Neural progenitor cell (in vitro differentiated cells): ENCODE measurements at regions not wholly inside any gene's neighbourhood (a gene's known extent, or its start where the extent isn't known, plus 50 kb on each side); places are given as distances from the start of the nearest gene placed in this dataset.
A peak's percentile ranks its signal among the peaks of the same experiment; 100 is the strongest.

Experiments used
- DNase-seq: peaks from one replicate; pipeline ENCODE4 v3.0.0-alpha.2; 2016; ENCODE audit warnings: low spot score
- H2AFZ ChIP-seq: fragments of 200-600 bp; sonication (generic); replicated peaks from 2 replicates; pipeline ENCODE4 v1.6.1; 2016; ENCODE audit warnings: antibody characterized with exemption
- H3F3A ChIP-seq: fragments of 200-600 bp; sonication (generic); 2 replicates; pipeline ENCODE4 v1.6.1; 2016; ENCODE audit warnings: antibody characterized with exemption, low read depth
- H3K27ac ChIP-seq: fragments of 200-600 bp; sonication (generic); 2 replicates; pipeline ENCODE4 v1.5.1; 2016; ENCODE audit warnings: mild to moderate bottlenecking
- H3K27me3 ChIP-seq: fragments of 200-600 bp; sonication (generic); 2 replicates; pipeline ENCODE4 v1.6.1; 2016; ENCODE audit warnings: mild to moderate bottlenecking, moderate library complexity
- H3K36me3 ChIP-seq: fragments of 200-600 bp; sonication (generic); 2 replicates; pipeline ENCODE4 v1.5.1; 2016
- H3K4me1 ChIP-seq: fragments of 200-600 bp; sonication (generic); 2 replicates; pipeline ENCODE4 v1.6.1; 2016; ENCODE audit warnings: mixed run types
- H3K4me2 ChIP-seq: fragments of 200-600 bp; sonication (generic); 2 replicates; pipeline ENCODE4 v1.6.1; 2016
- H3K4me3 ChIP-seq: fragments of 200-600 bp; sonication (generic); 2 replicates; pipeline ENCODE4 v1.5.1; 2016
- H3K79me2 ChIP-seq: fragments of 200-600 bp; sonication (generic); 2 replicates; pipeline ENCODE4 v1.6.1; 2016; ENCODE audit warnings: low read depth
- H3K9ac ChIP-seq: fragments of 200-600 bp; sonication (generic); 2 replicates; pipeline ENCODE4 v1.6.1; 2016
- H3K9me3 ChIP-seq: fragments of 200-600 bp; sonication (generic); 2 replicates; pipeline ENCODE4 v1.5.1; 2016; ENCODE audit warnings: low read depth
- H4K20me1 ChIP-seq: fragments of 200-600 bp; sonication (generic); 2 replicates; pipeline ENCODE4 v1.6.1; 2016; ENCODE audit warnings: low read depth
- H3K27ac Mint-ChIP-seq: 3 replicates; pipeline ENCODE4 v1.8.0; 2021; ENCODE audit warnings: mixed read lengths
- H3K27me3 Mint-ChIP-seq: 2 replicates; pipeline ENCODE4 v1.8.0; 2022; ENCODE audit warnings: low read depth, mild to moderate bottlenecking, inconsistent platforms, moderate library complexity, mixed read lengths; ENCODE audit not compliant: insufficient read depth
- H3K36me3 Mint-ChIP-seq: 3 replicates; pipeline ENCODE4 v1.8.0; 2021; ENCODE audit warnings: mixed read lengths
- H3K4me1 Mint-ChIP-seq: 3 replicates; pipeline ENCODE4 v1.8.0; 2021; ENCODE audit warnings: mixed read lengths
- H3K4me3 Mint-ChIP-seq: 3 replicates; pipeline ENCODE4 v1.8.0; 2021; ENCODE audit warnings: mild to moderate bottlenecking, moderate library complexity, mixed read lengths
- H3K9me3 Mint-ChIP-seq: 3 replicates; pipeline ENCODE4 v1.8.0; 2020; ENCODE audit warnings: mixed read lengths
- CTCF ChIP-seq: fragments of 200-600 bp; sonication (generic); IDR thresholded peaks from 2 replicates; pipeline ENCODE4 v1.5.1; 2017; ENCODE audit warnings: antibody characterized with exemption, mild to moderate bottlenecking
- EZH2 ChIP-seq: fragments of 200-600 bp; sonication (generic); IDR thresholded peaks from 2 replicates; pipeline ENCODE4 v1.6.1; 2017; ENCODE audit warnings: antibody characterized with exemption, mild to moderate bottlenecking, moderate library complexity
- EZH2phosphoT487 ChIP-seq: fragments of 200-600 bp; sonication (generic); IDR thresholded peaks from 2 replicates; pipeline ENCODE4 v1.6.1; 2017; ENCODE audit warnings: antibody characterized with exemption

GRCh38 chr3:181178991-181179390 is 189.5 kb upstream of the DNAJC19 start:
- TF ChIP-seq CTCF: no peak
- TF ChIP-seq EZH2: no peak
- TF ChIP-seq EZH2phosphoT487: no peak
- Histone ChIP-seq H3K9me3 (no peaks in the 10 kb centered on the region), H3K4me2 (no peak overlapping the region), H4K20me1 (no peaks in the 10 kb centered on the region), H2AFZ (no peak overlapping the region), H3K27ac (no peak overlapping the region), H3K27me3 (no peaks in the 10 kb centered on the region), H3K4me1 (peaks cover 40% of the 10 kb centered on the region), H3F3A (peaks cover 21% of the 10 kb centered on the region), H3K36me3 (no peaks in the 10 kb centered on the region), H3K4me3 (no peak overlapping the region), H3K79me2 (peaks cover 12% of the 10 kb centered on the region), H3K9ac (no peak overlapping the region)
- H3K4me3 Mint-ChIP-seq: no peak overlapping the region
- no peaks in the 10 kb centered on the region for H3K36me3 Mint-ChIP-seq
- DNase-seq: no peak
- H3K9me3 Mint-ChIP-seq: no peaks in the 10 kb centered on the region
- H3K4me1 Mint-ChIP-seq: peaks cover 15% of the 10 kb centered on the region
- H3K27me3 Mint-ChIP-seq: peaks cover 2% of the 10 kb centered on the region
- no peak overlapping the region for H3K27ac Mint-ChIP-seq

GRCh38 chr3:181176601-181177000 is 187.1 kb upstream of the DNAJC19 start:
- Histone ChIP-seq H3F3A (peaks cover 27% of the 10 kb centered on the region), H3K9ac (no peak overlapping the region), H3K4me1 (peaks cover 50% of the 10 kb centered on the region), H3K79me2 (peaks cover 12% of the 10 kb centered on the region), H2AFZ (peak overlapping the region; percentile 80), H3K9me3 (no peaks in the 10 kb centered on the region), H4K20me1 (no peaks in the 10 kb centered on the region), H3K4me3 (peak overlapping the region; percentile 47), H3K27ac (no peak overlapping the region), H3K27me3 (no peaks in the 10 kb centered on the region), H3K4me2 (peak overlapping the region; percentile 76), H3K36me3 (no peaks in the 10 kb centered on the region)
- H3K4me1 Mint-ChIP-seq: peaks cover 21% of the 10 kb centered on the region
- peak; percentile 73 for TF ChIP-seq CTCF
- TF ChIP-seq EZH2phosphoT487: no peak
- no peak for TF ChIP-seq EZH2
- H3K36me3 Mint-ChIP-seq: no peaks in the 10 kb centered on the region
- DNase-seq: peak; percentile 52
- no peak overlapping the region for H3K4me3 Mint-ChIP-seq
- peaks cover 2% of the 10 kb centered on the region for H3K27me3 Mint-ChIP-seq
- no peaks in the 10 kb centered on the region for H3K9me3 Mint-ChIP-seq
- no peak overlapping the region for H3K27ac Mint-ChIP-seq

- Mint-ChIP-seq H3K9me3 (no peaks in the 10 kb centered on the region), H3K4me1 (peaks cover 26% of the 10 kb centered on the region), H3K27ac (peak overlapping the region; percentile 1), H3K4me3 (no peak overlapping the region), H3K27me3 (peaks cover 4% of the 10 kb centered on the region), H3K36me3 (no peaks in the 10 kb centered on the region)
- Histone ChIP-seq H3K4me2 (peak overlapping the region; percentile 76), H3K4me1 (peaks cover 57% of the 10 kb centered on the region), H3K9me3 (no peaks in the 10 kb centered on the region), H2AFZ (peak overlapping the region; percentile 53), H3K79me2 (peaks cover 12% of the 10 kb centered on the region), H3K4me3 (peak overlapping the region; percentile 47), H4K20me1 (no peaks in the 10 kb centered on the region), H3K27ac (peak overlapping the region; percentile 88), H3K36me3 (no peaks in the 10 kb centered on the region), H3K27me3 (no peaks in the 10 kb centered on the region), H3F3A (peaks cover 27% of the 10 kb centered on the region), H3K9ac (peak overlapping the region; percentile 14)
- TF ChIP-seq EZH2phosphoT487: no peak
- TF ChIP-seq CTCF: no peak
- no peak for TF ChIP-seq EZH2
- peak; percentile 38 for DNase-seq
Observed at GRCh38 chr3:181174676-181175233, 185.2 kb upstream of the DNAJC19 start.
